Spleen (tissue), 7 donors: ENCODE measurements at regions not wholly inside any gene's neighbourhood (a gene's known extent, or its start where the extent isn't known, plus 50 kb on each side); places are given as distances from the start of the nearest gene placed in this dataset.

Source experiments
- CTCF ChIP-seq, 11 experiments: fragments of 200-600 bp in 7 of 11; fragments of 450-650 bp in 4 of 11; sonication (generic) in 4 of 11; IDR thresholded peaks in 8 of 11; conservative IDR thresholded peaks in 3 of 11; 1 replicate in 7 of 11; 2 replicates in 4 of 11; pipeline versions ENCODE4 v1.4.0 to v1.8.0; 2016 to 2021; ENCODE audit warnings: antibody characterized with exemption in 11 of 11, inconsistent platforms in 4 of 11, mild to moderate bottlenecking in 1 of 11
- POLR2A ChIP-seq, 3 donors: fragments of 450-650 bp; IDR thresholded peaks; one replicate each; pipeline ENCODE4 v1.5.1; 2017; ENCODE audit warnings: antibody characterized with exemption in 3 of 3, mild to moderate bottlenecking in 1 of 3
- POLR2AphosphoS5 ChIP-seq, 3 donors: sonication (generic); formaldehyde crosslinking; IDR thresholded peaks; one replicate each; pipeline ENCODE4 v1.5.1; 2017; ENCODE audit warnings: antibody characterized with exemption in 3 of 3
- donor health status: DM: no; HTN: no; CAD: no; lungs with moderate emphysema.
- donor health status: DM: no; HTN: no; CAD: no.
- donor health status: DM: no; HTN: no; CAD: no.

DNA sequence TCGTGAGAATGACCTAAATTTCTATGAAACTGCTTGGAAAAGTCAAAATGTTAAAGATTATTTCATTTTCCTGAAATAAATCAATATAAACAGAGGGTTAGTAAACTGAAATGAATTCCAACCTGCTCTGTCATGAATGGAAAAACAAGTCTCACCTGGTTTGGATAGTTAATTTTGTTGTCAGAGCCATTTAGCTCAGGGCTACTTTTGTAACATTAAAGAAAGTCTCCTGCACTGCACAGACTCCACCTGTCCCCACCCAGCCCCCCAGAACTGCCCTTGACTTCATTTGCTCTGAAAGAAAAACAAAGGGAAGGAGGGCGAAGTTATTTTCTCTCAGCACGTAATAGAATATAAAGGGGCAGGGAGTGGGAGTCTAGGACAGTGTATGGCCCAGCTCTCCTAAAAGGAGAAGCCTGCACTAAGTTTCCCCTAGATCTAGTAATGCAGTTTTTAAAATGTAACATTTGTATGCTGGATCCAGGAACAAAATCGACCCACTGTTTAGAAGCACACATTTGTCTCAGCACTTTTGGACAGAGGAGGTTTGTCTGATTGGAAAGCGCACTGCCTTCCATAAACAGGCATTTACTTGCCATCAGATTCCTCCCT, 54.2 kb upstream of the ACSL3 start:
- no peak for TF ChIP-seq POLR2AphosphoS5 (IDR thresholded peaks at IDR 0.05)
- no peak for TF ChIP-seq POLR2A (IDR thresholded peaks at IDR 0.05)
- TF ChIP-seq CTCF (IDR thresholded peaks at IDR 0.05 in 8 of 11, conservative IDR thresholded peaks at IDR 0.05 in 3 of 11): no peak
